OCI-LY3 (cell line): ENCODE measurements at regions not wholly inside any gene's neighbourhood (a gene's known extent, or its start where the extent isn't known, plus 50 kb on each side); places are given as distances from the start of the nearest gene placed in this dataset.

Experiments
- H2AFZ ChIP-seq: fragments of 200-600, 300-600 bp; shearing (Covaris generic); 2 replicates; pipeline ENCODE4 v1.6.0; 2014; ENCODE audit warnings: antibody characterized with exemption, low read depth, low read length
- H3K27ac ChIP-seq: fragments of 200-600, 300-600 bp; sonication (generic); 2 replicates; pipeline ENCODE4 v1.5.1; 2014; ENCODE audit warnings: mild to moderate bottlenecking, low read length, moderate library complexity, mixed read lengths
- H3K27me3 ChIP-seq: fragments of 200-600, 300-600 bp; sonication (generic); 2 replicates; pipeline ENCODE4 v1.6.1; 2014; ENCODE audit warnings: low read depth, low read length, mixed read lengths
- H3K36me3 ChIP-seq: fragments of 200-600, 300-600 bp; sonication (generic); replicated peaks from 2 replicates; pipeline ENCODE3; 2014; ENCODE audit warnings: low read depth, low read length, mixed read lengths
- H3K4me1 ChIP-seq: fragments of 300-600, 200-600 bp; sonication (generic); 2 replicates; pipeline ENCODE4 v1.6.1; 2014; ENCODE audit warnings: low read length, mixed read lengths
- H3K4me2 ChIP-seq: fragments of 200-600, 300-600 bp; sonication (generic); 2 replicates; pipeline ENCODE4 v1.6.1; 2014; ENCODE audit warnings: low read length, mixed read lengths
- H3K4me3 ChIP-seq: fragments of 300-600, 200-600 bp; sonication (generic); 2 replicates; pipeline ENCODE4 v1.5.1; 2014; ENCODE audit warnings: antibody characterized with exemption, mild to moderate bottlenecking, low read length, moderate library complexity
- H3K79me2 ChIP-seq: fragments of 300-600, 200-600 bp; shearing (Covaris generic); 2 replicates; pipeline ENCODE4 v1.6.1; 2014; ENCODE audit warnings: mild to moderate bottlenecking, low read length, mixed read lengths
- H3K9ac ChIP-seq: fragments of 300-600, 200-600 bp; shearing (Covaris generic); 2 replicates; pipeline ENCODE4 v1.6.0; 2014; ENCODE audit warnings: mild to moderate bottlenecking, low read length, moderate library complexity
- H3K9me3 ChIP-seq: fragments of 200-600, 300-600 bp; shearing (Covaris generic); 2 replicates; pipeline ENCODE4 v1.6.1; 2014; ENCODE audit warnings: low read length, mixed read lengths; ENCODE audit not compliant: insufficient read depth
- H4K20me1 ChIP-seq: fragments of 200-600, 300-600 bp; sonication (generic); 2 replicates; pipeline ENCODE4 v1.6.1; 2016; ENCODE audit warnings: low read length, mixed read lengths; ENCODE audit not compliant: insufficient read depth
- CTCF ChIP-seq: fragments of 200-600, 300-600 bp; sonication (generic); IDR thresholded peaks from 2 replicates; pipeline ENCODE4 v1.5.1; 2014; ENCODE audit warnings: antibody characterized with exemption, low read length, low read depth
- EZH2phosphoT487 ChIP-seq: fragments of 200-600 bp; shearing (Covaris generic); IDR thresholded peaks from 2 replicates; pipeline ENCODE4 v1.6.1; 2018; ENCODE audit warnings: antibody characterized with exemption, mixed run types, low read depth

- H3K4me2 ChIP-seq: no peak overlapping the region
- no peaks in the 10 kb centered on the region for H4K20me1 ChIP-seq
- H3K79me2 ChIP-seq: no peaks in the 10 kb centered on the region
- H3K27me3 ChIP-seq: no peaks in the 10 kb centered on the region
- no peak overlapping the region for H3K9ac ChIP-seq
- H3K36me3 ChIP-seq: peaks cover 22% of the 10 kb centered on the region
- no peak overlapping the region for H3K4me3 ChIP-seq
- peaks cover 24% of the 10 kb centered on the region for H3K9me3 ChIP-seq
- TF ChIP-seq CTCF (no peak), EZH2phosphoT487 (no peak)
- H3K4me1 ChIP-seq: peaks cover 21% of the 10 kb centered on the region
- no peak overlapping the region for H3K27ac ChIP-seq
- H2AFZ ChIP-seq: no peak overlapping the region
These were observed 359.9 kb downstream of the TXNL1 start for GRCh38 chr18:56278421-56279003.

GRCh38 chr18:56276466-56276865, 361.9 kb downstream of the TXNL1 start:
- H2AFZ ChIP-seq: peak overlapping the region; percentile 34
- H3K36me3 ChIP-seq: peaks cover 22% of the 10 kb centered on the region
- H3K4me2 ChIP-seq: peak overlapping the region; percentile 5
- no peak overlapping the region for H3K9ac ChIP-seq
- H3K79me2 ChIP-seq: no peaks in the 10 kb centered on the region
- TF ChIP-seq CTCF: no peak
- TF ChIP-seq EZH2phosphoT487: no peak
- H3K27ac ChIP-seq: 0 out of 2 replicates have a peak overlapping the region, but pooled peaks have one; percentile 1
- no peaks in the 10 kb centered on the region for H3K27me3 ChIP-seq
- H3K9me3 ChIP-seq: peaks cover 24% of the 10 kb centered on the region
- H4K20me1 ChIP-seq: no peaks in the 10 kb centered on the region
- no peak overlapping the region for H3K4me3 ChIP-seq
- peaks cover 24% of the 10 kb centered on the region for H3K4me1 ChIP-seq

GRCh38 chr18:56273541-56274219, 364.7 kb downstream of the TXNL1 start:
- no peak overlapping the region for H2AFZ ChIP-seq
- TF ChIP-seq EZH2phosphoT487: no peak
- TF ChIP-seq CTCF: no peak
- peaks cover 1% of the 10 kb centered on the region for H3K36me3 ChIP-seq
- no peak overlapping the region for H3K27ac ChIP-seq
- H3K4me2 ChIP-seq: no peak overlapping the region
- no peaks in the 10 kb centered on the region for H3K27me3 ChIP-seq
- H3K79me2 ChIP-seq: no peaks in the 10 kb centered on the region
- no peak overlapping the region for H3K9ac ChIP-seq
- peaks cover 16% of the 10 kb centered on the region for H3K4me1 ChIP-seq
- H3K4me3 ChIP-seq: no peak overlapping the region
- peaks cover 2% of the 10 kb centered on the region; the same call in 1 of the 2 replicates for H3K9me3 ChIP-seq
- no peaks in the 10 kb centered on the region for H4K20me1 ChIP-seq

GRCh38 chr18:56270671-56271250, 367.6 kb downstream of the TXNL1 start:
- H3K9me3 ChIP-seq: no peaks in the 10 kb centered on the region
- H3K4me2 ChIP-seq: no peak overlapping the region
- H3K4me3 ChIP-seq: no peak overlapping the region
- H3K4me1 ChIP-seq: peaks cover 30% of the 10 kb centered on the region
- H3K27me3 ChIP-seq: no peaks in the 10 kb centered on the region
- no peaks in the 10 kb centered on the region for H3K36me3 ChIP-seq
- H2AFZ ChIP-seq: no peak overlapping the region
- no peak for TF ChIP-seq EZH2phosphoT487
- no peak for TF ChIP-seq CTCF
- no peaks in the 10 kb centered on the region for H4K20me1 ChIP-seq
- no peaks in the 10 kb centered on the region for H3K79me2 ChIP-seq
- no peak overlapping the region for H3K27ac ChIP-seq
- no peak overlapping the region for H3K9ac ChIP-seq
